ENCODE measurements at regions not wholly inside any gene's neighbourhood (a gene's known extent, or its start where the extent isn't known, plus 50 kb on each side); places are given as distances from the start of the nearest gene placed in this dataset.

DNA sequence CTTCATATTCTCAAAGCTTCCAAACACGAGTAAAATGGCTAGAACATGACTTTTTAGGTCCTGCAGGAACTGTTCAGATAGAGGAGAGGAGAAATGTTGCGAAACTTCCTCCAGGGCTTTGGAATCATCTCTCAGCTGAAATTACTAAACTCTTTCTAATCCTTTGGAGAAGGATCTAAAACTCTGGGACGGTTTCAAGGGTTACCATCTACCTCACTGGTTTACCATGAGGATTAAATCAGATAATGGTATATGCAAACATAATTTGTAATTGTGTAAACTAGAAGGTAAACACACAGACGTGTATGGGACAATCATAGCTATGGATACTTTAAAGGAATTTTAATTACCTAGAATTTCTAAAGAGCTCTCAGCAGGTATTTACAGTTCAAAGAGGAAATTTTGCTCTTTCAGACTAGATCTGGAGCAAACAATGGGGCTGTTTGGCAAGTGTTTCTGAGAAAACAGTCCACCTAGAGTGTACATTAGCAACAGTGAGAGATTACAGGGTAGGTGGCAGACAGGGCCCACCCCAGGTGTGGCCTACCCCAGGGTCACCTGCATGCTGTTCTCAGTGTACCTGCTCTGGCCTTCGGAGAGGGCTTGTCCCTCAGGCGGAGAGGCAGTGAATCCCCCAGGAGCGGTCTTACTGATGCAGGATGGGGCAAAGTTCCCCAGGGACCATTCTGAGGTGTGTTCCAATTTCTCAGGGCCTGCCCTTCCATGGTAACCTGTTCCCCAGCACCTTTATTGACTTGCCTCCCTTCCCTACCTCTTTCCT lies 124.7 kb upstream of the MAX start (continued):
- TF ChIP-seq, protein P1, sequence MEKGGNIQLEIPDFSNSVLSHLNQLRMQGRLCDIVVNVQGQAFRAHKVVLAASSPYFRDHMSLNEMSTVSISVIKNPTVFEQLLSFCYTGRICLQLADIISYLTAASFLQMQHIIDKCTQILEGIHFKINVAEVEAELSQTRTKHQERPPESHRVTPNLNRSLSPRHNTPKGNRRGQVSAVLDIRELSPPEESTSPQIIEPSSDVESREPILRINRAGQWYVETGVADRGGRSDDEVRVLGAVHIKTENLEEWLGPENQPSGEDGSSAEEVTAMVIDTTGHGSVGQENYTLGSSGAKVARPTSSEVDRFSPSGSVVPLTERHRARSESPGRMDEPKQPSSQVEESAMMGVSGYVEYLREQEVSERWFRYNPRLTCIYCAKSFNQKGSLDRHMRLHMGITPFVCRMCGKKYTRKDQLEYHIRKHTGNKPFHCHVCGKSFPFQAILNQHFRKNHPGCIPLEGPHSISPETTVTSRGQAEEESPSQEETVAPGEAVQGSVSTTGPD (CRISPR knock-in tag; IDR thresholded peaks at IDR 0.05): 0 out of 2 replicates have a peak, but pooled peaks have one; percentile 49
- TF ChIP-seq ZNF138 (CRISPR knock-in tag; IDR thresholded peaks at IDR 0.05; ENCODE audit: low read depth) (no peak), ZNF703 (CRISPR knock-in tag; IDR thresholded peaks at IDR 0.05; ENCODE audit: borderline replicate concordance) (no peak; the same call in 1 of the 2 replicates), ZSCAN31 (CRISPR knock-in tag; IDR thresholded peaks at IDR 0.05; ENCODE audit: low read depth) (no peak), ZNF296 (CRISPR knock-in tag; conservative IDR thresholded peaks at IDR 0.05) (no peak), TBX2 (CRISPR knock-in tag; IDR thresholded peaks at IDR 0.05; ENCODE audit: borderline replicate concordance) (peak; percentile 97), ZMAT5 (CRISPR knock-in tag; IDR thresholded peaks at IDR 0.05; ENCODE audit: borderline replicate concordance, low read depth) (no peak), ZBTB26 (CRISPR knock-in tag; IDR thresholded peaks at IDR 0.05; ENCODE audit: borderline replicate concordance) (no peak), YY1 (IDR thresholded peaks at IDR 0.05; ENCODE audit: insufficient read depth, insufficient replicate concordance, low read depth, low read length) (no peak), NFE2L1 (CRISPR knock-in tag; IDR thresholded peaks at IDR 0.05; ENCODE audit: borderline replicate concordance) (no peak), ZBTB3 (CRISPR knock-in tag; IDR thresholded peaks at IDR 0.05; ENCODE audit: borderline replicate concordance, low read depth) (no peak), ZFX (CRISPR knock-in tag; IDR thresholded peaks at IDR 0.05; ENCODE audit: low read depth) (peak; percentile 76), ZNF570 (CRISPR knock-in tag; IDR thresholded peaks at IDR 0.05; ENCODE audit: borderline replicate concordance) (no peak), PHF5A (CRISPR knock-in tag; IDR thresholded peaks at IDR 0.05; ENCODE audit: low read depth, unreplicated experiment) (no peak), MED8 (CRISPR knock-in tag; IDR thresholded peaks at IDR 0.05; ENCODE audit: insufficient replicate concordance) (peak; percentile 77), ZNF142 (CRISPR knock-in tag; IDR thresholded peaks at IDR 0.05) (no peak), CCDC6 (CRISPR knock-in tag; IDR thresholded peaks at IDR 0.05) (no peak)
- TF ChIP-seq, protein P2, sequence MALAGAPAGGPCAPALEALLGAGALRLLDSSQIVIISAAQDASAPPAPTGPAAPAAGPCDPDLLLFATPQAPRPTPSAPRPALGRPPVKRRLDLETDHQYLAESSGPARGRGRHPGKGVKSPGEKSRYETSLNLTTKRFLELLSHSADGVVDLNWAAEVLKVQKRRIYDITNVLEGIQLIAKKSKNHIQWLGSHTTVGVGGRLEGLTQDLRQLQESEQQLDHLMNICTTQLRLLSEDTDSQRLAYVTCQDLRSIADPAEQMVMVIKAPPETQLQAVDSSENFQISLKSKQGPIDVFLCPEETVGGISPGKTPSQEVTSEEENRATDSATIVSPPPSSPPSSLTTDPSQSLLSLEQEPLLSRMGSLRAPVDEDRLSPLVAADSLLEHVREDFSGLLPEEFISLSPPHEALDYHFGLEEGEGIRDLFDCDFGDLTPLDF (CRISPR knock-in tag; IDR thresholded peaks at IDR 0.05): no peak
